GM19455 (cell line): ENCODE measurements at regions not wholly inside any gene's neighbourhood (a gene's known extent, or its start where the extent isn't known, plus 50 kb on each side); places are given as distances from the start of the nearest gene placed in this dataset.

Source experiments
- ATAC-seq: cut with Tn5 transposase; IDR thresholded peaks from one replicate; pipeline ENCODE4 v1.9.1; 2021; ENCODE audit not compliant: unreplicated experiment

DNA sequence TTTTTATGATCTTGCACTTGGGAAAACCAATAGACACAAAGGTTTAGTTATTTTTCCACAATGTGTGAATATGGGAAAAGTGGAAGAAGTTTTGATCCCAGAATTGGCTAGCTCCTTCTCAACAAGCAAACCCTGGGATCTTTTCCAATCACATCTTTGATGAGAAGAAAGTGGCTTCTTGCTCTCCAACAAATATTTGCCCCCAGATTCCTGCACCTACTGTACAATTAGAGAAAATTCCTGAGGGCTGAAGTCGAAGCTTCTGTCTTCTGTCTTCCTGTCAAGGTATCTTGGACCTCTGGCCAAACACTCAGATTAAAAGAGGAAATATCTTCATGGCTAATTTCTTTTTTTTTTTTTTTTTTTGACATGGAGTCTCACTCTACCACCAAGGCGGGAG is 113.1 kb upstream of the SLC45A1 start:
- no peak for ATAC-seq

DNA sequence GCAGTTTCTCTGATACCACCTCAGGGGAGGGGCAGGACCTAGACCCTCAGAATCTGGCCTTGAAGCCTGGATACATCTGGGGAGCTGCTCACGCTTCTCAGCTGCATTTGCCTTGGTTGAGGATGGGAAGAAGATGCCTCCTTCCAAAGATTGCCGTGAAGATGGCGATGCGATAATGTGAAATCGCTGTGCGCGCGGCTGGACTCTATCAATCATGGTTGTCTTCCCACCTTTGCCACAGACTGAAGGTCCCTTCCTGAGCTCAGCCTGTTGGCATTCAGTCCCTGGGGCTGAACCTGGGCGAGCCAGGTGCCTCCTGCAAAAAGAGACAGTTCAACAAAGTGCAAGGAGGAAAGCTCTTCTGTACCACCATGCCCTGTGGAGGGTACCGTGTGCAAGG is 114.4 kb upstream of the SLC45A1 start:
- no peak for ATAC-seq

DNA sequence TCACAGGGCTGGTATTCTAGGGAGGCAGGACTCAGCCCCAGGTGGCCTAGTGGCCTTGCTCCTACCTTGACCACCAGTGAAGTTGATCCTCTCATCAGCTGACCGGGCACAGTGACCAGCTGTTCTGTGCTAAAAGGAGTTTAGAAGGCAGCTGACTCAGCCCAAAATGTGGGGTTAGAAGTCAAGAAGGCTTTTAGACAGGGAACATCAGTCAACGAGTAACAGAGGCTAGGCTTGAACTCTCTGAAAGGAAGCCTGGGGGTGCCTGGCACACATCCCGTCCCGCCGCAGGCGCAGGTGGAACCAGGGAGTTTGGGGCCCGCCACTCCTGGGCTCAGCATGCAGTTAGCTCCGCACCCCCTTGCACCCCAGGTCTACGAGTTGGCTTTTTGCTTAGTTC is 114.9 kb upstream of the SLC45A1 start:
- no peak for ATAC-seq

DNA sequence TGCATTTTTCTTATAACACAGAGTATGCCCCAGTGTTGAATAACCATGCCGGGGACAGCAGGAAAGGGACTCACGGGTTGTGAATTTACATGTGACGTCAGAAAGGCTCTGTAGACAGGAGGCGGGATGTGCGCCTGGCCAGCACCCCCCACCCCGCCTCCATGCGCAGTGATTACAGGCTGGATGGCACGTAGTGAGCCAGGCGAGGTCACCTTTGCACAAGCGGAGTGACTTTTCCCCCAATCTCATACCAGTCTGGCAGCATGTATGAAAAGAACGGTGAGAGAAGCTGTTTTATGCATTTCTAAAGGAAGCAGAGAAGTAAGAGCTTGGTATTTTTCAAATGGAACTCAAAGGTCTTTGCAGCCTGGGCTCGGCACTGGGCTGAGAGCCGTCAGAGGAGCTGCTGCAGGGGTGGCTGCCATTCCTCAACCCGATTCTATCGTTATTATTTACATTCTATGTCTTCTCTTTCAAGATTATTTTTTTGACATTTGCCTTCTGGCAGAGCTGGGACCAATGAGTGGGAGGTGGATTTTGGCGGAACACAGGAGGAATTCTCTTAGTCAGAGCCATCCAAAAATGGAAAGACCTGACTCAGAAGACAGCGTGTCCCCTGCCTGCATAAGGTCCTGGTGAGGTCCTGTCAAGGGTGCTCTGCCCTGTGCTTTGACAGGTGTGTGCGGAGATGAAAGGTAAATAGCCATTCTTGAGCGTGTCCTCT is 115.6 kb upstream of the SLC45A1 start:
- no peak for ATAC-seq

DNA sequence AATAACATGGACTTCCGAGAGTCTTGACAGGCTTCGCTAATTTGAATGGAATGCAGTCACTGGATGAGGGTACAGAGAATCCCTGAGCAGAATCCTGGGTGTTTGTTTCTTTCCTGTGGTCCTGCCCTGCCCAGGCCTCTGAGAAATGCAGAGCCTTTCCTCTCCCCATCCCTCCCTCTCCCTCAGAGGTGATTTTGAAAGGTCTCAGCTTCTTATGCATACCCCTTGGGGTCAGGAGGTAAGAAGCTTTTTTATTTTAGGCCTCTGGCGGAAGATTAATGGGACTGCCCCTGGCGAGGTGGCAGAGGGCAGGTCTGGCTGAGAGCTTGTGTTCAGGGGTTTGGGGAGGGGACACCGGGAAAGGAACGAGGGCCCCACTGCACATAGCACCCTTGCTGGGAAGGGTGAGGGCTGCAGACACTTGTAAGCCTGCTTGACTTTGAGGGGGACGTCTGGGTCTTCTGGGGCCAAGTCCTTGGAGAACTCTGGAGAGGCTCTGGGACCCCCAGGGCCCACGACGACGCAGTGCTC is 116.5 kb upstream of the SLC45A1 start:
- ATAC-seq = no peak

DNA sequence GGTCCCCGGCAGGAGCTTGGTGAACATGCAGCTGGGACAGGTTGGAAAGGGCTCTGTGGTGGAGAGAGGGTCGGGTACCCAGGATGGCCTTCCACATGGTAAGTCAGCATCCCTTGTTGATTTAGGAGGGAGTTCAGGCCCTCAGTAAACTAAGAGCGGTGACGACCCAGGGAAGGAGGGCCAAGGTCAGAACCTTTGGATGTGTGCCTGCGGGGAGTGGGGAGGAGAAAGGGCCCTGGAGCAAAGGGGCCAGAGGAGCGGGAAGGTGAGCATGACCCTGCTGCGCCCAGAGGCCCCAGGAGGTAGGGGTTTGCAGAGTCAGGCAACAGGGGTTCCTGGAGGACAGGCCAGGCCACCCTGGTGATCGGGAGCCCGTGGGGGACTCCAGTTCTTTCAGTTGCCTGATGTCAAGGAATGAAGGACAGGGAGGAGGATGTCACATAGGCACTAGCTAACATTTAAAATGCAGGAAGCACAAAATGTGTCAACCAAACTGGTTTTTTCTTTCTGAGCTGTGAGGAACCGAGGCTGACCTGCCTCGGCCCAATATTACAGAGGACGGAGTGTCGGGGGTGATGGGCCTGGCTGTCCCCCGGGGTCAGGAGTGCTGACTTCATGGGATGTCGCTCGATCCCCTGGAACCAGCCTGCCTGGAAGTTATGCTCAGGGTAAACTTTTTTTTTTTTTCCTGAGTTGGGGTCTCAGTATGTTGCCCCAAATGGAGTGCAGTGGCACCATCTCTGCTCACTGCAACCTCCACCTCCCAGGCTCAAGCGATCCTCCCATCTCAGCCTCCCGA is 117.4 kb upstream of the SLC45A1 start:
- no peak for ATAC-seq

DNA sequence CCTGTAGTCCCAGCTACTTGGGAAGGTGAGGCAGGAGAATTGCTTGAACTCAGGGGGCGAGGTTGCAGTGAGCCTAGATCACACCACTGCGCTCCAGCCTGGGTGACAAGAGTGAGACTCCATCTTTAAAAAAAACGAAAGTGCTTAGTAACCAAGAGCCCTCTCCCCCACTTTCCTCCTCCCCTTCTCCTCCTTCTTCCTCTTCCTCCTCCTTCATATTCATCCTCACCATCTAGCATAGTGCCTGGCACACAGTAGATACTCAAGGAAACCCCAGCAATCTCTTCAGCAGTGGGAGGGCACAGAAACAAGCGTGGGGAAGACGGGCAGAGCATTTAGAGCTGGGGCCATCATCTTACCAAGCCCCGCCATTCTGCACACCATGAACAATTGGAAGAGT is 119.4 kb upstream of the SLC45A1 start:
- ATAC-seq = no peak

DNA sequence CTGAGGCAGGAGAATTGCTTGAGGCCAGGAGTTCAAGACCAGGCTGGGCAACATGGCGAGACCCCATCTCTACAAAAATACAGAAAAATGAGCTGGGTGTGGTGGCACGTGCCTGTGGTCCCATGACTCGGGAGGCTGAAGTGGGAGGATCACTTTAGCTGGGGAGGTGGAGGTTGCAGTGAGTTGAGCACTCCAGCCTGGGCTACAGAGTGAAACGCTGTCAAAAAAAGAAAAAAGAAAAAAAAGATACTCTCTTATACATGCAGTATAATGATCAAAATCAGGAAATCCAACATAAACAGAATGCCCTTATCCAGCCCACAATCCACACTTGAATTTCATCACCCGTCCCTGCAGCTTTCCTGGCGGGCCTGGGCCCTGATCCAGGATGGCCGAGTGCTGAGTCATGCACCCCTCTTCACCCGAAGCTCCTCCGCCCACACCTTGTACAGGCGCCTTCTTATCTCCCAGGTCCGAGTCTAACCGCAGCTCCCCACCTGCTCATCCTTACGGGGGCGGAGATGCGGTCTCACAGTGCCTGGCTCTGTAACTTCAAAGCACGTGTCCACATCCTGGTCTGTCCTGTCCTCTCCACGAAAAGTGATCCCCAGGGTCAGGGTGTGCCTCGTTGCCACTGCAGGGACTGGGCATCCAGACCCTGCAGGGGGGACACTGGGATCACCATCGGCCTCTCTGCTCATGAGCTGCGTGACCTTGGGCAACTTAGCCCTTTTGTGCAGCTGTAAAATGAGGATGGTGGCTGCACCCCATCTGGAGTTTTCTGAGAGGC is 120.2 kb upstream of the SLC45A1 start:
- ATAC-seq = no peak

DNA sequence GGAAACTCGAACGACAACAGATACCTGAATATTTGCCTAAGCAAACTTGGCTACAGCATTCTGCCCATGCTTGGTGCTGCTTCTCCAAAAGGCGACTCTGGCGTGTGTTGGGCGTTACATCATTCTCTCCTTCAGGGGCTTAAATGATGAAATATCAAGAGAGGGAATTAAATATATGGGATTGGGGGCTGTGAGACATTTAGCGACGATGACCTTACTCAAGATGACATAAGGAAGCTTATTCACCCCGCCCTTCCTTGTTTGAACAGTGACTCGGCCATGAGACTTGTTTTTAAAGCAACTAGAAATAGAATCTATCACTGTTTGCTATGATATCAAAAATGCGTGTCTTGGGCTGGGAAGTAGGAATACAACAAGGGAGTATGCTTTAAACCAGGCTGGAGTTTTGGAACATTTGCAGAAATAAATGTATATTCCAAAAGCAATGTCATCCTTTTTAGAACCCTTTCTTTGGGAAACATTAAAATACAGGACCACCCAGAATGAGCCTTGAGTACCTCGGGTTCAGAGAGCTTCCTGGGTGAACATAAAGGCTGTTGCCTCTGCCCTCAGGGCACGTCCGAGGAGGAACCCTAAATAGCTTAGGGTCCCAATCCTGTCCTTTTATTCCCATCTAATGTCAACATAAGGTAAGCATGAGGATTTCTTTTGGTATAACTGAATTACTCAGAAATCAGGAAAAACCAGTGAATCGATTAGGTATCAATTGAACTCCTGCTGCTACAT is 123.3 kb upstream of the SLC45A1 start:
- no peak for ATAC-seq

DNA sequence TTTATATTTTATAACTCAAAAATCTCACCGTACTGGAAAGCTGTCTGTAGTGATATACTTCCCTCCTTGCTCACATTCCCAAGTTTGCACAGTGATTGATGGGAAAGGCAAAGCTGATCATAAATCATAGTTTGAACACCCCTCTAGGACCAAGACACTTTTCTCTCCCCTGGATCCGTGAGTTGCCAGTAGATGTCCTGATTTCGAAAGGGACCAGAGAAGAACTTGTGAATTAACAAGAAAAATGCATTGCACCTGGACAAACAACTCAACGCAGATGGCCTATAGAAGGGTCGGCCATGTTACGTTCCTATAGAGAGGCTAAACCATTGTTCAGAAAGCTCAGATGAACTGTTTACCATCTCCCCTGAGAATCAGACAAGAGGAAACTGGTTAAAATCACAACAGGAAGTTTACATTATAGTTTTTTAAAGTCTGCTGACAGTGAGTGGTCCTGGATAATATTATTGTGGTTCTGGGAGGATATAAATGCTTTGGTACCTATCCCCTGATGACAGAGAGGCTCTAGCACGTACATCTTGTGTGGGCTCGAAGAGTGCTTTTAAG is 124.0 kb upstream of the SLC45A1 start:
- no peak for ATAC-seq

DNA sequence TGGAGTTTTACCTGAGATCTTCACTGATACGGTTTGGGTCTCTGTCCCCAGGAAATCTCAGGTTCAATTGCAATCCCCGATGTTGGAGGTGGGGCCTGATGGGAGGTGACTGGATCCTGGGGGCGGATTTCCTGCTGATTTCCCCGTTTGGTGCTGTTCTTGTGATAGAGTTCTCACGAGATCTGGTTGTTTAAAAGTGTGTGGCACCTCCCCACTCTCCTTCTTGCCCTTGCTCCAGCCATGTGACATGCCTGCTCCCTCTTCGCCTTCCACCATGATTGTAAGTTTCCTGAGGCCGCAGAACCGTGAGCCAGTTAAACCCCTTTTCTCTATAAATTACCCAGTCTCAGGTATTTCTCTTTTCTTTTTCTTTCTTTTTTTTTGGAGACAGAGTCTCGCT is 126.4 kb upstream of the SLC45A1 start:
- ATAC-seq = no peak

DNA sequence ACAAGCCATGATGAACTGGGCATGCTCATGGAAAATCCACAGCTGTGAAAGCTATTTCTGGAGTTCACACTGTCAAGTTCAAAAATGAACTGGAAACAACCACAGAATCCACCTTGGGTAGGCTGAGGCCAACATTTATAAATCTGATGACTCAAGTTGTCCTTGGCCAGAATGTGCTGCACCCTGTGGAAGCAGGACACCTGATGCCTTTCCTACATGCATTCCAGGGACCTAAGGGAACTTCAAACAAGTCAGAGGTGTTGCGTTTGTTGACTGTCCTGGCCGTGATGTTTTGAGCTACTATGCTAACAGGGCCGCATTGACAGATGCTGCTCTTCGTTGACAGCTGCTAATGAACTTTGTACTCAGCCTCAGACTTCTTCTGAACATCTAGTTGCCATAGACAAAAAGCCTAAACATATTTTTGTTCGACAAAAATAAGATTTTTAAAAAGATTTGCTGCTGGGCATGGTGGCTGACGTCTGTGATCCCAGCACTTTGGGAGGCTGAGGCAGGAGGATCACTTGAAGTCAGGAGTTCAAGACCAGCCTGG is 127.9 kb upstream of the SLC45A1 start:
- ATAC-seq = no peak

DNA sequence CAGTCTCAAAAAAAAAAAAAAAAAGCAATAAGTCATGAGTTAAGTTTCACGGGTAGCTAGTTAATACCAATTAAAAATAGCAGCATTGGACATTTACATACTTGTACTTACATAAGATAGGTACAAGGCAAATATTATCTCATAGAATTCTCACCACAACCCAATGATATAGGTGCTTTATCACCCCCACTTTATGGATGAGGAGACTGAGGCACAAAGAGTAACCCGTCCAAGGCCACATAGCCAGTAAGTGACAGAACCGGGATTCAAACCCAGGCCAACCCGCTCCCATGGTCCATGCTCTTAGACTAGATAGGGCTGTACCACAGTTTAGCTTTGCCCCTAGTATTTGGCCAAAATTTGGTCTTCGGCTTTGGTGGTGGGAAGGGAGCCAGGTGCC is 132.5 kb upstream of the SLC45A1 start:
- no peak for ATAC-seq

DNA sequence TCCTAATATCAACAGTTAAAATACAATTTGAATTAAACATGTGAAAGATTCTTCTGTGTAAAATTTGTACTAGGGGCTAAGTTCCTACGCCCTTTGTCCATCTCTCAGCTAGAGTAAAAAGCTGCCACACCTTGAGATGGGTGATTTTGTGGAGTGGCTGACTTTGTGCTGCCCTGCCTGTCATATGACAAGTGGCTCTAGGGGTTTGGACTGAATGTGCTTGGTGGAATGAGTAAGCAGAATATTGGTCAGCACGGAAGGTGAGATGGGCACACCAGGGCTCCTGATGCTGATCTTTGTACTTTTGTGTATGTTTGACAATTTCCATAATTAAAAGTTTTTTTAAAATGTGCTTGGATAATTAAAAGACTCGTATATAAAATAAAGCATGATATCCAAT is 133.6 kb upstream of the SLC45A1 start:
- no peak for ATAC-seq

DNA sequence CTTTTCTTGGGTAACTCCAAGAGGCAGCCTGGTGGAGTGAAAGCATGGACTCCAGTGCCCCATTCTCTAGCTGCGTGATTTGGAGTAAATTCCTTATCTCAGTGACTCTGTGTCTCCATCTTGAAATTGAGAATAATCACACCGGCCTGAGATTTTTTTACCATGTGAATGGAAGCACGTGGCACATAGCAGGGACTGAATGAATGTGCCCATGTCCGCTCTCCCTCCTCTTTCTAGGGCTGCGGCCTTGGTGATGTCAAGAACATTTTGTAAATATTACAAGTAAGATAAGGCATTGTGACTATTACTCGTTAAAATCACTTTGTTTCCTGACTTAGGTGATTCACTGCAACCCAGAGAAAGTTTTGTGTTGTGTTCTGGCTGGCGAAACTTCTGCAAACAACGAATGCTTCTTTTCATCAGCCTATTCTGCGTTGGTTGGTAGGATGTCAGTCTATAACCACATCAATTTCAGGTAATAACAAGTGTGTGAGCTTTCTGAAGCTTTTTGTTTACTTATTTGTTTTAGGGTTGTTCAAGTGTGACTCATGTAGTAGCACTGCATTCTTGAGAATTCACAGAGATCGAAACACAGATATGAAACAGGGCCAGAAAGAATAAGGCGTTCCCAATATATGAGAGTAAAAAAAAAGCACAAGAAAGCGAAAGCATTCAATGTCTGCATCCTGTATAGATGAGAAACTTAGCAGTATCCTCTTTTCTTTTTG is 135.7 kb upstream of the SLC45A1 start:
- ATAC-seq = no peak

DNA sequence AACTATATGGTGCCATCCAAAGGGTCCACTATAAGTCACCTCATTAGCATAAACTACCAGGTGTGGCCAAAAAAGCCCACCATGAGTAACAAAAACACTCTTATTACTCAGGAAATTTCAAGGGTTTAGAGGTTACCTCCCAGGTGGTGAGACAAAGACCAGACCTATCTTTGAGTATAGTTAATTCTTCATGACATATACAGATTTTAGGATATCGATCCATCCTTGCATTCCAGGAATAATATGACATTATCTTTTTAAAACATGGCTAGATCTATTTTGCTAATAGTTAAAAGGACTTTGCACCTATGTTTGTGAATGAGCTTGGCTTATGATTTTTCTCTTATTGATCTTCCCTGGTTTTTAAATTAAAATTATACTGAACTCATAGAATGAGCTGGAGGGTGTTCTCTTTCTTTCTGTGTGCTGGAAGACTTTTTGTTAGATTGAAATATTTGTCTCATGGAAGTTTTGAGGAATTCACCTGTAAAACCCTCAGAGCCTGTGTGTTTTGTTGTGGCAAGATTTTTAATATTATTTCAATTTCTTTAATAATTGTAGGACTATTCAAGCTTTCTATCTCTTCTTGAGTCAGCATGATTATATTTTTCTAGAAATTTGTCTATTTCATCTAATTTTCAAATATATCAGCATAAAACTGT is 138.7 kb upstream of the SLC45A1 start:
- ATAC-seq = no peak

DNA sequence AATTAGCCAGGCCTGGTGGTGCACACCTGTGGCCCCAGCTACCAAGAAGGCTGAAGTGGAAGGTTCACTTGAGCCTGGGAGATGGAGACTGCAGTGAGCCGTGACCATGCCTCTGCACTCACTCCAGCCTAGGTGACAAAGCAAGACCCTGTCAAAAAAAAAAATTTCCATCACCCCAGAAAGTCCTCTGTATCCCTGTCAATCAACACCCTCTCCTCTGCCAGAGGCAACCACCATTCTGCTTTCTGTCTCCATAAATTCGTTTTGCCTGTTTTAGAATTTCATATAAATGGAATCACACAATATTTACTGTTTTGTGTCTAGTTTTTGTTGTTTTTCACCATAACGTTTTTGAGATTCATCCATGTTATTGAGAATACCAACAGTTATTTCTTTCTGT is 141.6 kb upstream of the SLC45A1 start:
- ATAC-seq = no peak

DNA sequence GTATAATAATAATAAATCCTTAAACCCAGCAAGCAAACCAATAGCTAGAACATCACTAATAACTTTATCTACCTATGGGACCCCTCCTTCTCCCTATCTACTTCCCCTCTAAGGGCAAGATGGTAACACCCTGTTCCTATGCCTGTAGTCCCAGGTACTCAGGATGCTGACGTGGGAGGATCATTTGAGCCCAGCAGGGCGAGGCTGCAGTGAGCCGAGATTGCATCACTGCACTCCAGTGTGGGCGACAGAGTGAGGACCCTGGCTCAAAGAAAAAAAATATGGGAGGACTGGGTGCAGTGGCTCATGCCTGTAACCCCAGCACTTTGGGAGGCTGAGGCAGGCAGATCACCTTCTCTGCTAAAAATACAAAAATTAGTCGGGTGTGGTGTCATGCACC is 143.1 kb upstream of the SLC45A1 start:
- no peak for ATAC-seq
